OCI-LY7 (cell line): ENCODE measurements at regions not wholly inside any gene's neighbourhood (a gene's known extent, or its start where the extent isn't known, plus 50 kb on each side); places are given as distances from the start of the nearest gene placed in this dataset.

Experiments
- CTCF ChIP-seq: fragments of 200-600 bp; sonication (generic); conservative IDR thresholded peaks from 2 replicates; pipeline ENCODE4 v1.5.1; 2014; ENCODE audit warnings: mild to moderate bottlenecking, antibody characterized with exemption, low read length, moderate library complexity, mixed read lengths
- EZH2phosphoT487 ChIP-seq: fragments of 200-600 bp; sonication (generic); IDR thresholded peaks from 2 replicates; pipeline ENCODE4 v1.6.1; 2018; ENCODE audit warnings: low read depth, borderline replicate concordance, mild to moderate bottlenecking, mixed run types, antibody characterized with exemption, low read length, moderate library complexity, mixed read lengths

- TF ChIP-seq CTCF (no peak), EZH2phosphoT487 (no peak)
Observed at GRCh38 chr1:42008264-42008663, 89.5 kb upstream of the HIVEP3 start.
